ENCODE measurements at regions not wholly inside any gene's neighbourhood (a gene's known extent, or its start where the extent isn't known, plus 50 kb on each side); places are given as distances from the start of the nearest gene placed in this dataset.
"Not testable (repeated sequence)": the region's sequence is repeated elsewhere in the genome, so short reads cannot be mapped to it uniquely, and the experiment has no call there.

- DNase-seq (ENCODE audit: low spot score): not testable (repeated sequence)
These were observed 304.2 kb downstream of the BCL2L11 start for GRCh38 chr2:111424851-111425309.

- DNase-seq (ENCODE audit: low spot score): not testable (repeated sequence)
These were observed 305.1 kb downstream of the BCL2L11 start for GRCh38 chr2:111425789-111426201.

GRCh38 chr2:111427346-111427745, 306.6 kb downstream of the BCL2L11 start:
- DNase-seq (ENCODE audit: low spot score): not testable (repeated sequence)

GRCh38 chr2:111428915-111429314, 308.2 kb downstream of the BCL2L11 start:
- not testable (repeated sequence) for DNase-seq (ENCODE audit: low spot score)

- DNase-seq (ENCODE audit: low spot score): not testable (repeated sequence)
These were observed 308.6 kb downstream of the BCL2L11 start for GRCh38 chr2:111429353-111429752.

- not testable (repeated sequence) for DNase-seq (ENCODE audit: low spot score)
These were observed 310.3 kb downstream of the BCL2L11 start for GRCh38 chr2:111430817-111431661.

GRCh38 chr2:111432423-111432822, 311.7 kb downstream of the BCL2L11 start:
- DNase-seq (ENCODE audit: low spot score): not testable (repeated sequence)

- not testable (repeated sequence) for DNase-seq (ENCODE audit: low spot score)
These were observed 312.3 kb downstream of the BCL2L11 start for GRCh38 chr2:111432916-111433499.

GRCh38 chr2:111433892-111434607, 313.3 kb downstream of the BCL2L11 start:
- DNase-seq (ENCODE audit: low spot score): not testable (repeated sequence)

- not testable (repeated sequence) for DNase-seq (ENCODE audit: low spot score)
These were observed 313.9 kb downstream of the BCL2L11 start for GRCh38 chr2:111434608-111434939.

GRCh38 chr2:111435553-111436310, 315.0 kb downstream of the BCL2L11 start:
- DNase-seq (ENCODE audit: low spot score): not testable (repeated sequence)

- not testable (repeated sequence) for DNase-seq (ENCODE audit: low spot score)
These were observed 315.7 kb downstream of the BCL2L11 start for GRCh38 chr2:111436411-111436810.

GRCh38 chr2:111437288-111437990, 316.7 kb downstream of the BCL2L11 start:
- DNase-seq (ENCODE audit: low spot score): not testable (repeated sequence)

- not testable (repeated sequence) for DNase-seq (ENCODE audit: low spot score)
These were observed 317.4 kb downstream of the BCL2L11 start for GRCh38 chr2:111438161-111438560.

- DNase-seq (ENCODE audit: low spot score): not testable (repeated sequence)
These were observed 318.5 kb downstream of the BCL2L11 start for GRCh38 chr2:111439237-111439636.

- DNase-seq (ENCODE audit: low spot score): not testable (repeated sequence)
These were observed 320.9 kb downstream of the BCL2L11 start for GRCh38 chr2:111441614-111442013.

GRCh38 chr2:111442767-111443454, 322.2 kb downstream of the BCL2L11 start:
- DNase-seq (ENCODE audit: low spot score): not testable (repeated sequence)

GRCh38 chr2:111444516-111444915, 323.8 kb downstream of the BCL2L11 start:
- DNase-seq (ENCODE audit: low spot score): not testable (repeated sequence)

GRCh38 chr2:111445191-111445929, 324.6 kb downstream of the BCL2L11 start:
- not testable (repeated sequence) for DNase-seq (ENCODE audit: low spot score)

- not testable (repeated sequence) for DNase-seq (ENCODE audit: low spot score)
These were observed 325.2 kb downstream of the BCL2L11 start for GRCh38 chr2:111445941-111446340.
